IMR-90 (cell line): ENCODE measurements at regions not wholly inside any gene's neighbourhood (a gene's known extent, or its start where the extent isn't known, plus 50 kb on each side); places are given as distances from the start of the nearest gene placed in this dataset.

ENCODE experiments used
- ATAC-seq: fragments of 200-7000 bp; cut with Tn5 transposase; 2 replicates; pipeline ENCODE4 v1.9.1; 2020; ENCODE audit warnings: low read depth, mild to moderate bottlenecking, moderate library complexity
- BruUV-seq: library from RNA; stranded (reverse); fragments of 400-500 nt; replicated peaks from 2 replicates; lab custom pipeline; 2021; lab: Mats Ljungman, UMichigan
- CTCF ChIA-PET: fragments of 300-600 bp; formaldehyde crosslinking; extraction: SDS; loops from one replicate; lab custom pipeline; 2021; ENCODE audit warnings: antibody characterized with exemption; lab: Yijun Ruan, JAX
- POLR2A ChIA-PET: fragments of 300-600 bp; sonication (Branson Sonifier 250); formaldehyde crosslinking; loops from one replicate; lab custom pipeline; 2022; ENCODE audit warnings: antibody characterized with exemption; ENCODE audit not compliant: unreplicated experiment; lab: Charles Lee
- DNase-seq: peaks from one replicate; pipeline ENCODE4 v3.0.0; 2013
- H2AFZ ChIP-seq: replicated peaks from 2 replicates; pipeline ENCODE3; 2013; ENCODE audit warnings: low read length, mild to moderate bottlenecking; ENCODE audit not compliant: poor library complexity
- H2AK5ac ChIP-seq: 2 replicates; pipeline ENCODE4 v1.6.1; 2013; ENCODE audit warnings: low read depth, low read length, inconsistent platforms
- H2AK9ac ChIP-seq: replicated peaks from 2 replicates; pipeline ENCODE3; 2013; ENCODE audit warnings: mild to moderate bottlenecking, low read depth, low read length, moderate library complexity; ENCODE audit not compliant: poor library complexity
- H2BK120ac ChIP-seq: 2 replicates; pipeline ENCODE4 v1.6.1; 2013; ENCODE audit warnings: low read depth, low read length, inconsistent platforms
- H2BK15ac ChIP-seq: 3 replicates; pipeline ENCODE4 v1.6.1; 2013; ENCODE audit warnings: low read depth, low read length, inconsistent platforms
- H2BK20ac ChIP-seq: 2 replicates; pipeline ENCODE4 v1.6.1; 2013; ENCODE audit warnings: low read depth, mild to moderate bottlenecking, inconsistent platforms, low read length, moderate library complexity
- H2BK5ac ChIP-seq: 2 replicates; pipeline ENCODE4 v1.6.1; 2013; ENCODE audit warnings: mild to moderate bottlenecking, low read depth, low read length, inconsistent platforms; ENCODE audit not compliant: poor library complexity, severe bottlenecking
- H3K14ac ChIP-seq: replicated peaks from 2 replicates; pipeline ENCODE4 v1.6.1; 2013; ENCODE audit warnings: low read depth, low read length, inconsistent platforms
- H3K18ac ChIP-seq: 2 replicates; pipeline ENCODE4 v1.6.1; 2013; ENCODE audit warnings: low read depth, low read length, control low read depth
- H3K23ac ChIP-seq: 2 replicates; pipeline ENCODE4 v1.6.1; 2013; ENCODE audit warnings: low read depth, low read length, inconsistent platforms
- H3K27ac ChIP-seq: 2 replicates; pipeline ENCODE4 v1.5.1; 2013; ENCODE audit warnings: mild to moderate bottlenecking, control low read depth, low read length; ENCODE audit not compliant: insufficient read depth
- H3K27me3 ChIP-seq: 2 replicates; pipeline ENCODE4 v1.6.1; 2013; ENCODE audit warnings: low read length; ENCODE audit not compliant: control insufficient read depth, insufficient read depth
- H3K36me3 ChIP-seq: 2 replicates; pipeline ENCODE4 v1.6.1; 2013; ENCODE audit warnings: low read length, mixed read lengths; ENCODE audit not compliant: control insufficient read depth, insufficient read depth
- H3K4ac ChIP-seq: 2 replicates; pipeline ENCODE4 v1.6.1; 2013; ENCODE audit warnings: low read depth, low read length, inconsistent platforms
- H3K4me1 ChIP-seq: 2 replicates; pipeline ENCODE4 v1.6.1; 2013; ENCODE audit warnings: low read length, mixed read lengths; ENCODE audit not compliant: control insufficient read depth, insufficient read depth
- H3K4me2 ChIP-seq: 2 replicates; pipeline ENCODE4 v1.6.1; 2013; ENCODE audit warnings: low read depth, mild to moderate bottlenecking, control low read depth, low read length, moderate library complexity
- H3K4me3 ChIP-seq: 2 replicates; pipeline ENCODE4 v1.5.1; 2013; ENCODE audit warnings: low read depth, mild to moderate bottlenecking, control low read depth, low read length, moderate library complexity; ENCODE audit not compliant: insufficient read depth
- H3K56ac ChIP-seq: 2 replicates; pipeline ENCODE4 v1.6.1; 2013; ENCODE audit warnings: low read length, inconsistent platforms; ENCODE audit not compliant: insufficient read depth; ENCODE audit errors: extremely low read depth
- H3K79me1 ChIP-seq, 2 experiments: 2 replicates each; pipeline ENCODE4 v1.6.1; 2013; ENCODE audit warnings: low read length in 2 of 2, inconsistent platforms in 1 of 2, low read depth in 1 of 2
- H3K9ac ChIP-seq: 2 replicates; pipeline ENCODE4 v1.6.1; 2013; ENCODE audit warnings: low read depth, low read length, control low read depth
- H3K9me1 ChIP-seq: 2 replicates; pipeline ENCODE4 v1.6.1; 2013; ENCODE audit warnings: low read length, inconsistent platforms; ENCODE audit not compliant: insufficient read depth
- H3K9me3 ChIP-seq: 2 replicates; pipeline ENCODE4 v1.6.1; 2013; ENCODE audit warnings: low read length; ENCODE audit not compliant: control insufficient read depth, insufficient read depth
- H4K20me1 ChIP-seq: 2 replicates; pipeline ENCODE4 v1.6.1; 2013; ENCODE audit warnings: low read length, inconsistent platforms; ENCODE audit not compliant: insufficient read depth
- H4K5ac ChIP-seq: 2 replicates; pipeline ENCODE4 v1.6.1; 2013; ENCODE audit warnings: mild to moderate bottlenecking, low read depth, low read length, control low read depth
- H4K8ac ChIP-seq, 2 experiments: 2 replicates each; pipeline ENCODE4 v1.6.1; 2013; ENCODE audit warnings: low read depth in 2 of 2, low read length in 2 of 2, control low read depth in 1 of 2, inconsistent platforms in 1 of 2
- H4K91ac ChIP-seq: 2 replicates; pipeline ENCODE4 v1.6.1; 2013; ENCODE audit warnings: low read depth, low read length, inconsistent platforms; ENCODE audit not compliant: insufficient read depth
- POLR2A ChIP-seq: IDR thresholded peaks from 2 replicates; pipeline ENCODE4 v1.6.1; 2012; ENCODE audit warnings: mild to moderate bottlenecking, low read depth, low read length
- RAD21 ChIP-seq: IDR thresholded peaks from 2 replicates; pipeline ENCODE4 v1.6.1; 2012; ENCODE audit warnings: low read length, improper control_type of control experiment
- WGBS, 2 experiments: methylation state at CpG; one replicate each; pipeline versions ENCODE4 v1.1.5 to v1.1.7; 2013; ENCODE audit warnings: missing lambda C conversion rate in 2 of 2; ENCODE audit not compliant: insufficient read length in 1 of 2; ENCODE audit errors: extremely low coverage in 2 of 2; 5-methylcytosine and 5-hydroxymethylcytosine counted together
- dilution Hi-C: fragments of 300-500 bp; cut with HindIII; formaldehyde crosslinking; loops from one replicate; pipeline ENCODE4 v1.14.3; 2018; ENCODE audit warnings: low sequenced_read_pairs; ENCODE audit not compliant: unreplicated experiment
- in situ Hi-C: fragments of 300-500 bp; cut with MboI; formaldehyde crosslinking; loops from 3 replicates; pipeline ENCODE4 v1.14.3; 2019; ENCODE audit warnings: low sequenced_read_pairs, inconsistent platforms, mixed read lengths
- intact Hi-C: fragments of 100-400 bp; cut with micrococcal nuclease; formaldehyde crosslinking; loops from 2 replicates; pipeline ENCODE4 v1.10.0; 2022
- TF ChIP-seq, protein P1 (sequence below): fragments of 150-350 bp; IDR thresholded peaks from 2 replicates; pipeline ENCODE4 v1.6.1; 2017; ENCODE audit warnings: mild to moderate bottlenecking, antibody characterized with exemption, low read length, low read depth

DNA sequence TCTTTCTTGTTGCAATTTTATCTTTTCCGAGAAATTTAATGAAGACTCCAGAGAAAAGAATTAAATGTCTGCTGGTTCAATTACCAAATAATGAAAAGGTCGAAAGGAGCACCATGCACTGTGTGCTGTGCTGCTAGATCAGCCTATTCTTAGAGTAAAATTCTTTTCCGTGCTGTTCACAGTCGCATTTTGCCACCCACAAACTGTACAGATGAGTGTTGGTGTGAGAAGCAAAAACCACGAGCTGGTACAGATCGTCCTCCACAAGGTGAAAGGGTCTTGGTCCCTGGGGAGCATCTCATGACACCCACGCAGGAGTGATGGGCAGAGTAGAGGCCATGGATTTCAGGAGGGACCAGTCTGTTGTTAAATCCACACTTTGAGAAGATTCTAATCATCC, 143.8 kb upstream of the PUM3 start:
- Histone ChIP-seq H3K79me1 (no peaks in the 10 kb centered on the region), H3K9me3 (no peaks in the 10 kb centered on the region), H3K27me3 (peaks cover 3% of the 10 kb centered on the region; the same call in 1 of the 2 replicates), H2AK5ac (no peak overlapping the region), H3K9ac (no peak overlapping the region), H2AK9ac (no peak overlapping the region), H4K20me1 (no peaks in the 10 kb centered on the region), H3K18ac (no peak overlapping the region), H3K14ac (no peak overlapping the region), H2BK20ac (no peak overlapping the region), H3K36me3 (no peaks in the 10 kb centered on the region), H3K56ac (no peak overlapping the region), H3K23ac (no peak overlapping the region), H2BK15ac (no peak overlapping the region), H3K4me2 (no peak overlapping the region), H4K8ac (no peak overlapping the region), H2BK5ac (no peak overlapping the region), H2AFZ (peak overlapping the region; percentile 63), H4K91ac (no peak overlapping the region), H3K27ac (no peak overlapping the region), H2BK120ac (no peak overlapping the region), H3K4me1 (no peaks in the 10 kb centered on the region), H3K9me1 (no peaks in the 10 kb centered on the region), H3K4me3 (no peak overlapping the region), H3K4ac (no peak overlapping the region), H4K5ac (no peak overlapping the region)
- intact Hi-C loops (no loop called here), dilution Hi-C loops (no loop called here), in situ Hi-C loops (no loop called here)
- DNase-seq, result no peak
- TF ChIP-seq, protein P1, sequence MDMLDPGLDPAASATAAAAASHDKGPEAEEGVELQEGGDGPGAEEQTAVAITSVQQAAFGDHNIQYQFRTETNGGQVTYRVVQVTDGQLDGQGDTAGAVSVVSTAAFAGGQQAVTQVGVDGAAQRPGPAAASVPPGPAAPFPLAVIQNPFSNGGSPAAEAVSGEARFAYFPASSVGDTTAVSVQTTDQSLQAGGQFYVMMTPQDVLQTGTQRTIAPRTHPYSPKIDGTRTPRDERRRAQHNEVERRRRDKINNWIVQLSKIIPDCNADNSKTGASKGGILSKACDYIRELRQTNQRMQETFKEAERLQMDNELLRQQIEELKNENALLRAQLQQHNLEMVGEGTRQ, result no peak
- TF ChIP-seq RAD21 (no peak), POLR2A (no peak)
- BruUV-seq, result no TSS peak
- CTCF ChIA-PET, result no interaction called here
- POLR2A ChIA-PET, result no interaction called here
- ATAC-seq, result no peak
- no CpG with 5 or more reads among the region's 7 CpGs for WGBS, 2 experiments
